Parathyroid adenoma (tissue), 2 donors: ENCODE measurements at regions not wholly inside any gene's neighbourhood (a gene's known extent, or its start where the extent isn't known, plus 50 kb on each side); places are given as distances from the start of the nearest gene placed in this dataset.

Experiments
- H2AFZ ChIP-seq: fragments of 300-600 bp; sonication (generic); one replicate; pipeline ENCODE4 v1.7.0; 2017; ENCODE audit warnings: antibody characterized with exemption, mild to moderate bottlenecking
- H3K27ac ChIP-seq: fragments of 300-600 bp; sonication (generic); one replicate; pipeline ENCODE4 v1.7.0; 2017
- H3K27me3 ChIP-seq: fragments of 300-600 bp; sonication (generic); one replicate; pipeline ENCODE4 v1.7.0; 2017; ENCODE audit warnings: low read length; ENCODE audit not compliant: control insufficient read depth, insufficient read depth
- H3K36me3 ChIP-seq: fragments of 300-600 bp; sonication (generic); one replicate; pipeline ENCODE4 v1.7.0; 2017; ENCODE audit warnings: low read length; ENCODE audit not compliant: control insufficient read depth, insufficient read depth
- H3K4me1 ChIP-seq: fragments of 300-600 bp; sonication (generic); one replicate; pipeline ENCODE4 v1.7.0; 2017; ENCODE audit warnings: control low read depth
- H3K4me2 ChIP-seq: fragments of 300-600 bp; sonication (generic); one replicate; pipeline ENCODE4 v1.7.0; 2017; ENCODE audit warnings: low read length
- H3K4me3 ChIP-seq: fragments of 300-600 bp; sonication (generic); one replicate; pipeline ENCODE4 v1.7.0; 2017; ENCODE audit warnings: low read depth, low read length
- H3K79me2 ChIP-seq: fragments of 300-600 bp; sonication (generic); one replicate; pipeline ENCODE4 v1.7.0; 2017; ENCODE audit warnings: control low read depth
- H3K9ac ChIP-seq: fragments of 300-600 bp; sonication (generic); one replicate; pipeline ENCODE4 v1.7.0; 2017; ENCODE audit warnings: mild to moderate bottlenecking
- H3K9me3 ChIP-seq: fragments of 300-600 bp; sonication (generic); one replicate; pipeline ENCODE4 v1.7.0; 2017; ENCODE audit warnings: low read length; ENCODE audit not compliant: control insufficient read depth
- TF ChIP-seq, protein P1 (sequence below): fragments of 300-600 bp; sonication (generic); IDR thresholded peaks from one replicate; pipeline ENCODE4 v1.7.0; 2017; ENCODE audit warnings: antibody characterized with exemption, mild to moderate bottlenecking
- donor health status: primary hyperparathyroidism.

DNA sequence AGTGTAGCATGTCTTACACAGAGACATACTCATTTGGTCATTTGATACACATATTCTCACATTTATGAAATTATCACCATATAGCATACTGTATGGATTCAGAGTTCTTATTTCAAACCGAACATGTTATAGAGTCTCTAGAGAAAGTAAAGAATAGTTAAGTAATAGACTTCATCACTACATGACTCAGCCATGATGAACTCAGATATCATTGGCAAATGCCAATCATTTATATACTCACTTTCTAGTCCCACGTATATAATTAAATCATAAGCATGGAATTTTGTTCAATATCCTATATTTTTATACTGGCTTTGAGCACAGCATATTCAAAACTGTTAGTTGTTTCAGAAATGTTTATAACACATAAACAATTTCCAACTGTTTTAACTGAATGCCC lies 749.9 kb downstream of the HACE1 start:
- H3K4me3 ChIP-seq: no peak overlapping the region

DNA sequence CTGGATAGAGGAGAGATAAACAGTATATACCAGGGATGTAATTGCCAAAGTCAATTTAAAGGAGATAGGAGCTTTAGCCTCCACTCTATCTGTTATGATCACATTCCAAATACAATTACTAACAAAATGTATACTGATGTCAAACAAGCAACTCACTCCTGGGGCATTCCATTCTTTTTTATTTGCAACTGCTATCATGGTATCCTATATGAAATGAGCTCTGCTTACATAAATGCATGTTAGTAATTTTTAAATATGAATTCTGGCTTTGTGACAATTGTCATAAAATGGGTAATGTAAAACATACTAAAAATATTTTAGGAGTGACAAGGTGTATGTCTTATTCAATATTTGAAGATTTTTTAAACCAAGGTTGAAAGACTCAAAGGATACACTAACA lies 751.1 kb downstream of the HACE1 start:
- no peak overlapping the region for H2AFZ ChIP-seq
- no peaks in the 10 kb centered on the region for H3K27me3 ChIP-seq
- TF ChIP-seq, protein P1, sequence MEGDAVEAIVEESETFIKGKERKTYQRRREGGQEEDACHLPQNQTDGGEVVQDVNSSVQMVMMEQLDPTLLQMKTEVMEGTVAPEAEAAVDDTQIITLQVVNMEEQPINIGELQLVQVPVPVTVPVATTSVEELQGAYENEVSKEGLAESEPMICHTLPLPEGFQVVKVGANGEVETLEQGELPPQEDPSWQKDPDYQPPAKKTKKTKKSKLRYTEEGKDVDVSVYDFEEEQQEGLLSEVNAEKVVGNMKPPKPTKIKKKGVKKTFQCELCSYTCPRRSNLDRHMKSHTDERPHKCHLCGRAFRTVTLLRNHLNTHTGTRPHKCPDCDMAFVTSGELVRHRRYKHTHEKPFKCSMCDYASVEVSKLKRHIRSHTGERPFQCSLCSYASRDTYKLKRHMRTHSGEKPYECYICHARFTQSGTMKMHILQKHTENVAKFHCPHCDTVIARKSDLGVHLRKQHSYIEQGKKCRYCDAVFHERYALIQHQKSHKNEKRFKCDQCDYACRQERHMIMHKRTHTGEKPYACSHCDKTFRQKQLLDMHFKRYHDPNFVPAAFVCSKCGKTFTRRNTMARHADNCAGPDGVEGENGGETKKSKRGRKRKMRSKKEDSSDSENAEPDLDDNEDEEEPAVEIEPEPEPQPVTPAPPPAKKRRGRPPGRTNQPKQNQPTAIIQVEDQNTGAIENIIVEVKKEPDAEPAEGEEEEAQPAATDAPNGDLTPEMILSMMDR: no peak
- no peak overlapping the region for H3K27ac ChIP-seq
- H3K4me3 ChIP-seq: no peak overlapping the region
- no peak overlapping the region for H3K4me2 ChIP-seq
- no peaks in the 10 kb centered on the region for H3K79me2 ChIP-seq
- H3K4me1 ChIP-seq: no peaks in the 10 kb centered on the region
- H3K9me3 ChIP-seq: no peaks in the 10 kb centered on the region
- H3K9ac ChIP-seq: no peak overlapping the region
- H3K36me3 ChIP-seq: no peaks in the 10 kb centered on the region

More for the DNA sequence above, 749.9 kb downstream of the HACE1 start:
- Histone ChIP-seq H2AFZ (no peak overlapping the region), H3K27ac (no peak overlapping the region), H3K4me2 (no peak overlapping the region), H3K9ac (no peak overlapping the region), H3K36me3 (no peaks in the 10 kb centered on the region), H3K79me2 (no peaks in the 10 kb centered on the region), H3K9me3 (no peaks in the 10 kb centered on the region), H3K27me3 (no peaks in the 10 kb centered on the region), H3K4me1 (no peaks in the 10 kb centered on the region)
- TF ChIP-seq, protein P1: no peak

DNA sequence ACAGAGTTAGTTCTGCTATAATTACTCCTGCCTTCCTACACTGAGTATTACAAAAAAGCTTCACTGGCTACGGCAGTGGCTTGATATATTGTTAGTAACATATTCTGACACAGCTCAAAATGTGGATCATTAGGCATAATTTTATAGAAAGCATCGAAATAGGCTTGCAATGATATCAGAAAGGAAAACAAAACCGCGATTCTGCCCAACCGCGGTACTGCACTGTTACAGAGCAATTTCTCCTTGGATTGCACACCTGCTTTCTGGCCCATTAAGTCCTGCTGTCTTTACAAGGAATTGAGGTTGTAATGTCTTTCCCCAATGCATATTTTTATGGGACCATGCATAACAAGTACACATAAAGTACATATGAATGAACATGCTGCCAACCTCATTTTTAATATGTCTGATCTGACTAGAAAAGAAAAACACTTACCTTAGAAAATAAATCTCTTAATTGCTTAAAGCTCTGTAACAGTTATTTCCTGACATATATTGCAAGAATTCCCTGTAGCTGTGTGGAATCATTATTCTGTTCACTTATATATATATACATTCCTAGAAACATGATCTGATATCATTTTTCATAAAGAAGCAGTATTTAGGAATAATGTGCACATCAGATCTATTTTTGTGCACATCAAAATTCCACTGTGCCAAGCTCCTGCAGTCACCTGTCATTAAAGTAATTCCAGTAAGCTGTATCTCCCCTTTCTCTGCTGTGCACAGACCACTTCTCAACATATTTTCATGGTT lies 763.9 kb downstream of the HACE1 start:
- no peaks in the 10 kb centered on the region for H3K4me1 ChIP-seq
- H3K79me2 ChIP-seq: no peaks in the 10 kb centered on the region
- H3K27me3 ChIP-seq: no peaks in the 10 kb centered on the region
- no peaks in the 10 kb centered on the region for H3K9me3 ChIP-seq
- no peak overlapping the region for H3K4me3 ChIP-seq
- TF ChIP-seq, protein P1: no peak
- H3K27ac ChIP-seq: no peak overlapping the region
- no peak overlapping the region for H3K9ac ChIP-seq
- H3K4me2 ChIP-seq: no peak overlapping the region
- H2AFZ ChIP-seq: no peak overlapping the region
- no peaks in the 10 kb centered on the region for H3K36me3 ChIP-seq

DNA sequence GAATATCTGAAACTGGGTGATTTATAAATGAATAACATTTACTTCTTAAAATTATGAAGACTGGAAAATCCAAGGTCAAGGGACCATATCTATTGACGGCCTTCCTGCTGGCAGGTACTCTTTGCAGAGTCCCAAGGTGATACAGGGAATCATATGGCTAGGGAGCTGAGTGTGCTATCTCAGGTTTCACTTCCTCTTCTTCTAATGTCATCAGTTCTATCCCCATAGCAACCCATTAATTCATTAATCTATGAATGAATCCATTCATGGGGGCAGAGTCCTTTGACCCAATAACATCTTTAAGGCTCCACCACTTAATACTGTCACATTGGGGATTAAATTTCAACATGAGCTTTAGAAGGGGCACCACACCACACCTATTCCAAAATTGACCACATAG lies 772.0 kb downstream of the HACE1 start:
- no peaks in the 10 kb centered on the region for H3K27me3 ChIP-seq
- H3K27ac ChIP-seq: no peak overlapping the region
- no peak overlapping the region for H3K4me3 ChIP-seq

More for the DNA sequence above, 772.0 kb downstream of the HACE1 start:
- Histone ChIP-seq H3K79me2 (no peaks in the 10 kb centered on the region), H3K4me1 (no peaks in the 10 kb centered on the region), H2AFZ (no peak overlapping the region), H3K9me3 (no peaks in the 10 kb centered on the region), H3K9ac (no peak overlapping the region), H3K36me3 (no peaks in the 10 kb centered on the region), H3K4me2 (no peak overlapping the region)
- TF ChIP-seq, protein P1: no peak
